ENCODE measurements at regions not wholly inside any gene's neighbourhood (a gene's known extent, or its start where the extent isn't known, plus 50 kb on each side); places are given as distances from the start of the nearest gene placed in this dataset.
"Not testable (repeated sequence)": the region's sequence is repeated elsewhere in the genome, so short reads cannot be mapped to it uniquely, and the experiment has no call there.

GRCh38 chr3:105982207-105982606 lies 113.4 kb upstream of the CBLB start:
- no peak for DNase-seq

DNA sequence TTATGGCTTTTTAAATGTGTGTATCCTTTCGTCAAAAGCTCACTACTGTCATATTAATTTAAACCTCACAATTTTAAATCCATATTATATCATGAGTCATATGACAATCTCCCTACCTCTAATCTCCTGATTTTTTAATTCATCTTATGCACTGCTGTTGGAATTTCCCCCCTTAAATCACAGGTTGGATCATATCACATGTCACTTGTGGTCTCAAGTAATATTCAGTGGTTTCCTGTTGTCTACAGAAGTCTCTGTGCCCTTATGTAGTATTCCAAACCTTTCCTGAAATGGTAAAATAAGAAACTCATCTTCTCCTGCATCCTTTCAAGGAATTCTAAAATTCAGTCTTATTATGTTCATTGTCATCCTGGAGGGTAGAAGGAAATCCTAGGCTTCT lies 116.0 kb upstream of the CBLB start:
- DNase-seq = no peak

- not testable (repeated sequence) for DNase-seq
Observed at GRCh38 chr3:105986343-105986742, 117.5 kb upstream of the CBLB start.

GRCh38 chr3:105987809-105988208 lies 119.0 kb upstream of the CBLB start:
- DNase-seq = no peak

GRCh38 chr3:105988540-105989212 lies 119.9 kb upstream of the CBLB start:
- DNase-seq = no peak

DNA sequence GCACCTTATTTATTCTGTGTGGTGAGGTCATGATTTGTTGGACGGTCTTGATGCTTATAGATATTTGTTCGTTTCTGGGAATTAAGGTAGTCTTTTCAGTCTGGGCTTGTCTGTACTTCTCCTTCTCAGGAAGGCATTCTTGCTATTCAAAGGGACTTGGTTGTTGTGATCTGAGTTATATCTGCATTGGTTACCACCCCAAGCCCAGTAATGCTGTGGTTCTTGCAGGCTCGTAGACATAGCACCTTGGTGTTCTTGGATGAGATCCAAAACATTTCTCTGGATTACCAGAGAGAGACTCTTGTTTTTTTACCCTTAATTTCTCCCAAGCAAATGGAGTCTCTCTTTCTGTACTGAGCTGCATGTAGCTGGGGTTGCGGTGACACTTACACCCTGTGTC lies 128.0 kb upstream of the CBLB start:
- DNase-seq = no peak

DNA sequence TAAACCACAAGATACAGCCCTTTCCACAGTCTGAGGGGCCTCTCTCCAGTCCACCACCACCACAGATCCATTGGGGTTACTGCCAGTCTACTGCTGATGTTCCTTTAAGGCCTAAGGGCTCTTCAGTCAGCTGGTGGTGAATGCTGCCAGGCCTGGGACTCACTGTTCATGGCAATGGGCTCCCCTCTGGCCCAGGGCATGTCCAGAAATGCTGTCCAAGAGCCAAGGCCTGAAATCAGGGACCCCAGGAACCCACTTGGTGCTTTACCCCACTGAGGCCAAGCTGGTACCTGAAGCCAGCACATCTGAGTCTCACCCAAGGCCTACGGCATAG lies 128.6 kb upstream of the CBLB start:
- no peak for DNase-seq

DNA sequence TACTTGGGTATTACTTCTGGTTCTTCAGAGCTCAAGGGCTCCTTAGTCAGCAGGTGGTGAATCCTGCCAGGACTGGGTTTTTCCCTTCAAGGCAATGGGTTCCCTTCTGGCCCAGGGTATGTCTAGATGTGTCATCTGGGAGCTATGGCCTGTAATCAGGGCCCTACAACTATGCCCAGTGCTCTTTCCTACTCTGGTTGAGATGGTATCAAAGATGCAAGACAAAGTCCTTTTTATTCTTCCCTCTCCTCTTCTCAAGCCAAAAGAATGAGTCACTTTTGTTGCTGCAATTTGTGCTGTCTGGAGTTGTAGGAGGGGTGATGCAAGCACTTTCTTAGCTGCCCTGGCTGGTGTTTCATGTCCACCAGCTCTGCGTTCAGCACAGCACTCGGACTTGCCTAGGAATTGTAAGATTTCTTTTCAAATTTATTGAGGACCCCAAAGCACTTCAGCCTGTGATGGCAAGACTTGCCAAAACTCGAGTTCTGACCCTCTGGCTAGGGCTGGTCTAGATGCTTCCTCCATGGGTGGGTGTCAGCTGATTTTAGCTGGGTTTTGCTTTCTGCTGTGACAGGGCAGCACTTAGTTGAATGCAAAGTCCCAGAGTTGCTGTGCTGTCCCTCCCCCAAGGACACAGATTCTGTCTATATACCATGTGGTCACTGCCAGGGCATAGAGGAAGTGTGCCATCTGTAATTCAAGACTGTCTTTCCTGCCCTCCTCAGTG lies 129.2 kb upstream of the CBLB start:
- no peak for DNase-seq

DNA sequence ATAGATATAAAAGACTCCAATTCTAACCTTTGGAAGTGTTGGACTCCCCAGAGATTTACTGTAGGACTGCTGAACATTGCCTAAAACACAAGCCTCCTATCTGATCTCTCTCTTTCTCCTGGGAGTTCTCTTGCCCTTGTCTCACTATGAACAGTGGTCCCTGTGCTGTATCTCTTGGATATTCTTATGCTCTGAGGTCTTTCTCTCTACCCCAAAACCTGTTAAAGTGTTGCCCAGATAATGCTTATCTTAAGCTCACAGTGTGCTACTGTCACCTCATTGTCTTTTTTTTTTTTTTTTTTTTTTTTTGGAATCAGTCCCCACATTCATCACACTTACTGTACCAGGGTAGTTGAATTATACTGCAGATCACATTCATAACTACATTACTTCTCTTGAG lies 131.0 kb upstream of the CBLB start:
- DNase-seq = no peak

- DNase-seq = no peak
Observed at GRCh38 chr3:106001923-106002322, 133.1 kb upstream of the CBLB start.

GRCh38 chr3:106004137-106004681 lies 135.4 kb upstream of the CBLB start:
- DNase-seq = no peak

- no peak for DNase-seq
Observed at GRCh38 chr3:106004826-106005225, 136.0 kb upstream of the CBLB start.

GRCh38 chr3:106006001-106006400 lies 137.2 kb upstream of the CBLB start:
- no peak for DNase-seq

- no peak for DNase-seq
Observed at GRCh38 chr3:106006571-106006970, 137.8 kb upstream of the CBLB start.

DNA sequence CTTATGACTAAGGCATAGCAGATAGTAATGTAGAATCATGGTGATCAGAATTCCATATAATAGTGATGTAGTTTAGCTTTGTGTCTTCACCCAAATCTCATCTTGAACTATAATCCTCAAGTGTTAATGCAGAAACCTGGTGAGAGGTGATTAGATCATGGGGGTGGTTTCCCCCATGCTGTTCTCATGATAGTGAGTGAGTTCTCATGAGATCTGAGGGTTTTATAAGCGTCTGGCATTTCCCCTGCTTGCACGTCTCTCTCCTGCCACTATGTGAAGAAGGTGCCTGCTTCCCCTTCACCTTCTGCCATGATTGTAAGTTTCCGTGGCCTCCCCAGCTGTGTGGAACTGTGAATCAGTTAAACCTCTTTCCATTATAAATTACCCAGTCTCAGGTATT lies 138.7 kb upstream of the CBLB start:
- DNase-seq = no peak

DNA sequence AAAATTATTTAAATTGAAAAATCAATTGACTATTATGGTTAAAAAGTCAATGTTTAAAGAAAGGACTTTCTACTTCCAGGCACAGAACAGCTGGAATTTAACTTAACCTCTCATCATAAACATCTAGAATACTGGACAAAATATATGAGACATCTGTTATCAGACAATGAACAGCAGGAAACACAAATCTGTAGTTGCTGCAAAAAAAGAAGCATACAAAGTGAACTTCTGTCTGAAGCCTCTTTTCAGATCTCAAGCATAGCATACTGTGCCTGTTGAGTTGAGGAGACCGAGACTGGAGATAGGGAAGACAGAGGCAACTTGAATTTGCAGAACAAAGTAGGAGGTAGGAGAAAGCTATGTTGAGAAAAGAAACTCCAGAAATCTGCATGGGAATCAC lies 140.0 kb upstream of the CBLB start:
- DNase-seq = no peak

GRCh38 chr3:106010829-106011228 lies 142.0 kb upstream of the CBLB start:
- no peak for DNase-seq

DNA sequence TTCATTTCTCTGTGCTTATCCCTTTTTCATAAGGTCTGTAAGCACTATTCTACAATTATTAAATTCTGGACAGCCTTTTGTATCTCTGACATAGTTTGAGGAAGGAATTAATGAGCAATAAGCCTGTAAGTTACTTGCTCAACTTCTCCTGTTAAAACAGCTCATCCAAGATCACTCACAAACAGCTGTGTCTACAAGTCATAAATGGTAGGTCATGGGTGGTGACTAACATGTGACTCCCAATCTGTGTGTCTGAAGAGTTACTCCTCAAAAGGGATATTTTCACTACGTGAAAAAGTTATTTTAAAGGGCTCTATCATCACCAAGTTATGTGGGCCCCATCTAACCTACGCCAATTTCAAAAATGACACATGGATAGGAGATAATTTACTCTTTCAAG lies 145.2 kb upstream of the CBLB start:
- DNase-seq = no peak

GRCh38 chr3:106014518-106014917 lies 145.7 kb upstream of the CBLB start:
- DNase-seq = no peak

- no peak for DNase-seq
Observed at GRCh38 chr3:106014971-106015370, 146.2 kb upstream of the CBLB start.

- DNase-seq = no peak
Observed at GRCh38 chr3:106018102-106018501, 149.3 kb upstream of the CBLB start.

DNA sequence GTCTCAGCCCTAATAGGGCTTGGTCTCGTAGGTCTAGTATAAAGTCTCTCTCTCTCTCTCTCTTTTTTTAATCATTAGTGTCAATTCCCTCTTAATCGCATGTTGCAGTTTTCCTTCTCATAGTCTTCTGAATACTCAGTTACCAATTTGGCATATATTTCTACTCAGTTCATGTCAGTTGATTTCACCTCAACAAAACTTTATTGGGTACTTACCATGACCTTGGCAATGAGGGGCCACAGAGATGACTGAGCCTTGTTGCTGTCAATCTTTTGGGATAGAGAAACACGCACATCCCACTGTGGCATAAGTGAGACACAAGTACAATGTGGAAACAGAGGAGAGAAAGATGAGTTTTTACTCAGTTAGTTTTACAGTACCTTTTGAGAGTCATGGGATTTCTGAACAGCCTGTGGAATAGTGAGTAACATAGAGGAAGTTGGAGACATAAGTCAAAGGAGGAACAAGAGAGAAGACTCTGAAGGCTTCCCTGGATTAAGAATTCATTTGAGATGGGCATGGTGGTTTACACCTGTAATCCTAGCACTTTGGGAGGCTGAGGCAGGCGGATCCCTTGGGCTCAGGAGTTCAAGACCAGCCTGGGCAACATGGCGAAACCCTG lies 150.2 kb upstream of the CBLB start:
- no peak for DNase-seq

- DNase-seq = no peak
Observed at GRCh38 chr3:106022913-106023312, 154.1 kb upstream of the CBLB start.

- DNase-seq = no peak
Observed at GRCh38 chr3:106025151-106025722, 156.4 kb upstream of the CBLB start.
